BLaER1 (cell line): ENCODE measurements at regions not wholly inside any gene's neighbourhood (a gene's known extent, or its start where the extent isn't known, plus 50 kb on each side); places are given as distances from the start of the nearest gene placed in this dataset.
"Not testable (repeated sequence)": the region's sequence is repeated elsewhere in the genome, so short reads cannot be mapped to it uniquely, and the experiment has no call there.

ENCODE experiments used
- H3K27ac ChIP-seq: shearing (Covaris generic); formaldehyde crosslinking; 2 replicates; pipeline ENCODE4 v1.8.1; 2022
- H3K27me3 ChIP-seq: shearing (Covaris generic); formaldehyde crosslinking; 2 replicates; pipeline ENCODE4 v1.8.1; 2022
- H3K36me3 ChIP-seq: shearing (Covaris generic); formaldehyde crosslinking; 2 replicates; pipeline ENCODE4 v1.8.1; 2022
- H3K4me1 ChIP-seq: shearing (Covaris generic); formaldehyde crosslinking; 2 replicates; pipeline ENCODE4 v1.8.1; 2022
- H3K4me2 ChIP-seq: shearing (Covaris generic); formaldehyde crosslinking; 2 replicates; pipeline ENCODE4 v1.8.1; 2022
- H3K4me3 ChIP-seq: shearing (Covaris generic); formaldehyde crosslinking; 2 replicates; pipeline ENCODE4 v1.8.1; 2022
- H3K9ac ChIP-seq: shearing (Covaris generic); formaldehyde crosslinking; 2 replicates; pipeline ENCODE4 v1.8.1; 2022
- H3K9me3 ChIP-seq: shearing (Covaris generic); formaldehyde crosslinking; 2 replicates; pipeline ENCODE4 v1.8.1; 2022
- H4K20me1 ChIP-seq: shearing (Covaris generic); formaldehyde crosslinking; 2 replicates; pipeline ENCODE4 v1.8.1; 2022
- Cebpa-rat ChIP-seq: shearing (Covaris generic); IDR thresholded peaks from 2 replicates; pipeline ENCODE4 v1.8.1; 2022

DNA sequence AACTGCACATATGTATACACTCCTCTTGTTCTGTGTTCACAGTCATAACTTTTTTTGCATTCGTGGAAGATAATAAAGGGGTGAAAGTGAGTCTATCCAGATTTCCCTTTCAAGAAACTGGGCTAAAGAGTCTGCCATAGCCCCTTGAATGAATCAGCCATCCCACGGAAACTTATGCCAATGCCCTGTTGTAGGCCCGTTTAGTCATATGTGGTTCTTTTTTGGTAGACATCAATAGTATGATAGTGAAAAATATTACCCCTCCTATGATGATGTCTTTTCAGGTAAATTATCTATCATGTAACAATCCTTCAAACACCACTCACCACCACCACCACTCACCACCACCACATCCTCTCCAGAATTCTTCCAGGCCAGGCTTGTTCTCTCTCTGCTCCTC is 99.9 kb upstream of the MYLIP start:
- no peak overlapping the region for H3K9ac ChIP-seq
- H3K27ac ChIP-seq: no peak overlapping the region
- H3K36me3 ChIP-seq: no peaks in the 10 kb centered on the region; the same call in 1 of the 2 replicates
- TF ChIP-seq Cebpa-rat: no peak
- H4K20me1 ChIP-seq: no peaks in the 10 kb centered on the region
- no peaks in the 10 kb centered on the region for H3K27me3 ChIP-seq
- H3K9me3 ChIP-seq: peaks cover 24% of the 10 kb centered on the region
- H3K4me2 ChIP-seq: no peak overlapping the region
- no peak overlapping the region for H3K4me3 ChIP-seq
- H3K4me1 ChIP-seq: no peaks in the 10 kb centered on the region

- Histone ChIP-seq H3K4me1 (no peaks in the 10 kb centered on the region), H3K9ac (no peak overlapping the region), H4K20me1 (no peaks in the 10 kb centered on the region), H3K27me3 (no peaks in the 10 kb centered on the region), H3K4me2 (no peak overlapping the region), H3K4me3 (no peak overlapping the region), H3K9me3 (no peaks in the 10 kb centered on the region), H3K36me3 (no peaks in the 10 kb centered on the region), H3K27ac (no peak overlapping the region)
- TF ChIP-seq Cebpa-rat: no peak
Measured at GRCh38 chr6:16020259-16020658, 108.6 kb upstream of the MYLIP start.

DNA sequence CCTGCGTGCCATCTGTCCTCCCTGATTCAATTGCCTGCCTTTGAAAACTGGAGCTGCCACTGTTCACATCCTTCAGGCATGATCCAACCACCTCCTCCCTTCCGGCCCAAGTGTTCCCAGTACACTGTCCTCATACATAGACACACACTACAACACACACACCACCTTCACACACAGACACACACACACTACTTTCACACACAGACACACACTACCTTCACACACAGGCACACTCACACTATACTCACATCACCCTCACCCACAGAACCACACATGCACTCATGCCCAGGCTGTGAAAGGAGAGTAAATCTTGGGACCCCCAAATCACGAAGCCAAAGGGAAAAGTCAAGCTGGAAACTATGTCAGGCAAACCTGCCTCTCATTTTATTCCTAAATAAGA is 109.4 kb upstream of the MYLIP start:
- no peak overlapping the region for H3K9ac ChIP-seq
- no peak overlapping the region for H3K27ac ChIP-seq
- H3K4me1 ChIP-seq: no peaks in the 10 kb centered on the region
- no peaks in the 10 kb centered on the region for H4K20me1 ChIP-seq
- no peaks in the 10 kb centered on the region for H3K36me3 ChIP-seq
- TF ChIP-seq Cebpa-rat: no peak
- H3K4me3 ChIP-seq: no peak overlapping the region
- no peaks in the 10 kb centered on the region for H3K9me3 ChIP-seq
- H3K4me2 ChIP-seq: no peak overlapping the region
- no peaks in the 10 kb centered on the region for H3K27me3 ChIP-seq

- Histone ChIP-seq H3K4me3 (no peak overlapping the region), H3K27ac (no peak overlapping the region), H3K4me2 (no peak overlapping the region), H3K9ac (no peak overlapping the region), H3K4me1 (no peaks in the 10 kb centered on the region), H3K36me3 (no peaks in the 10 kb centered on the region), H3K9me3 (no peaks in the 10 kb centered on the region), H3K27me3 (no peaks in the 10 kb centered on the region), H4K20me1 (no peaks in the 10 kb centered on the region)
- no peak for TF ChIP-seq Cebpa-rat
Measured at GRCh38 chr6:16018626-16019025, 110.3 kb upstream of the MYLIP start.

- H3K4me1 ChIP-seq, H4K20me1 ChIP-seq, H3K27me3 ChIP-seq, H3K9me3 ChIP-seq, H3K4me3 ChIP-seq, H3K36me3 ChIP-seq, H3K9ac ChIP-seq, H3K4me2 ChIP-seq, H3K27ac ChIP-seq: not testable (repeated sequence)
Measured at GRCh38 chr6:16014325-16014724, 114.6 kb upstream of the MYLIP start.

DNA sequence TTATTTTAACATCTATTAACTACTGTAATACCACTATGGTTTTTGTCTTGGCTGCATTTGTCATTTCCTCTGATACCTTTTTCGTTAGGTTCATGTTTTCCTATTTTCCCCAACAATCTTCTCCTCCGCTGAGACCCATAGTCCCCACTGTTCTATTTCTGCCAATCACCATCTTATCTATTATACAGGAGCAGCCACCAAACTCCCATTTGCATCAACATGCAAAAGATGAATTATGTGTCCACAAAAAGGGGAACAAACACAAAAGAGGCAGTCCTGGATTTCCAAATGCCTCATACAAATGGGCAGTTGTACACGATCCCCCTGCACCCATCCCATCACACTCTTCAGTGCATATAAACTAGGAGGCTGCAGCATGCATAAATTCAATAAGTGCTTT is 121.7 kb upstream of the MYLIP start:
- no peak for TF ChIP-seq Cebpa-rat
- H3K4me2 ChIP-seq: no peak overlapping the region
- no peaks in the 10 kb centered on the region for H3K36me3 ChIP-seq
- H3K4me1 ChIP-seq: 0 out of 2 replicates have a peak, but pooled peaks cover 4% of the 10 kb centered on the region
- H4K20me1 ChIP-seq: no peaks in the 10 kb centered on the region
- no peak overlapping the region for H3K9ac ChIP-seq
- H3K9me3 ChIP-seq: no peaks in the 10 kb centered on the region
- no peak overlapping the region for H3K27ac ChIP-seq
- no peak overlapping the region for H3K4me3 ChIP-seq
- H3K27me3 ChIP-seq: no peaks in the 10 kb centered on the region

DNA sequence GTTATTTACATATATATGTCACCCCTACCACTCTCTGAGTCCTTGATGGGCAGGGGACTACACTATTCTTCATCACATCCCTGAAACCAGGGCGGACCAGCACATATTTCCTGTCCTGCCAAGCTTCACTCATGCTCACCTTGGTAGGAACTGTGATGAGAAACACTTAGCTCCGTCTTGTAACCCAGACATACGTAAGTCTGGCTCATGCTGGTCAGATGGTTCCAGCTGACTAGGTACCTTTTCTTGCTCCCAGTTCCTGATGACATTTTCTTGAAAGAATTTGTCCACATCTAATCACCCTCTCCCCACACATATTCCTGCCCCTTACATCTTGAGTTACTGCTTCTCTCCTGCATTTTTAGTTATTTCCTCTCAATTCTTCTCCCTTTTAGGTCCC is 122.2 kb upstream of the MYLIP start:
- no peaks in the 10 kb centered on the region for H3K9me3 ChIP-seq
- TF ChIP-seq Cebpa-rat: no peak
- 0 out of 2 replicates have a peak, but pooled peaks cover 4% of the 10 kb centered on the region for H3K4me1 ChIP-seq
- no peaks in the 10 kb centered on the region for H3K27me3 ChIP-seq
- H3K27ac ChIP-seq: no peak overlapping the region
- H3K4me2 ChIP-seq: no peak overlapping the region
- H4K20me1 ChIP-seq: no peaks in the 10 kb centered on the region
- H3K36me3 ChIP-seq: no peaks in the 10 kb centered on the region
- no peak overlapping the region for H3K4me3 ChIP-seq
- no peak overlapping the region for H3K9ac ChIP-seq

DNA sequence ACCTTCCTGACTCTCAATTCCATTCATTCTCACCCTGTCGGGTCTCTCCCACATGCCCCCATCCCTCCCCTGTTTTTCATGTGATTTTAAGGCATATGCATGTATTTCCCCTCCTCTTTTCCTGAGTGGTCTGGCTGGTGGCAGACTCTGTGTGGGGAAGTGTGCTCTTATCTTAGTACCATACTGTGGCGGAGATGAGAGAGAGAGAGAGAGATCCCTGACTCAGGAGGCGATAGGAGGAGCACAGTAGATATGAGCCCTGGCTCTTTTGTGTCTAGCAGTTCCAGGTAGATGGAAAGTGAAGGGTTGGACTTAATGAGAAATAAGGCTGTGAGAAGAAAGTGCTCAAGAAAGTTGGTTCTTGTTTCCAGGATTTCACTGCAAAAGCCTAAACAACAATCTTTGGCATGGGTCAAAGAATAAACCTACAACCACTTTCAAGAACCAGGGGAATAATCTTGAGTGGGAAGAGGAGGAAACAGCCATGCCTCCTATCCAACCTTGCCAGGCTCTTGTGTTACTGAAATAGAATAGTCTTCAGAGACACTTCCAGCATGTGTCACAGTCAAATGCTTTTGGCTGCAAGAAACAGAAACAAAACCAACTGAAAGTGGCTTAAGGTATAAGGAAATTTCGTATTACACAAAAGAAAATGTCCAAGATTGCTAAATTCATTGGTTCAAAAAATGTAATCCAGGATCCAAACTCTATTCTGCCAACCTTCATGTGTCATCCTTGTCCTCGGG is 123.8 kb upstream of the MYLIP start:
- 0 out of 2 replicates have a peak, but pooled peaks cover 4% of the 10 kb centered on the region for H3K4me1 ChIP-seq
- H3K9ac ChIP-seq: no peak overlapping the region
- no peak overlapping the region for H3K27ac ChIP-seq
- H3K27me3 ChIP-seq: no peaks in the 10 kb centered on the region
- no peaks in the 10 kb centered on the region for H4K20me1 ChIP-seq
- H3K9me3 ChIP-seq: no peaks in the 10 kb centered on the region
- no peak overlapping the region for H3K4me2 ChIP-seq
- H3K36me3 ChIP-seq: no peaks in the 10 kb centered on the region
- H3K4me3 ChIP-seq: no peak overlapping the region
- no peak for TF ChIP-seq Cebpa-rat

DNA sequence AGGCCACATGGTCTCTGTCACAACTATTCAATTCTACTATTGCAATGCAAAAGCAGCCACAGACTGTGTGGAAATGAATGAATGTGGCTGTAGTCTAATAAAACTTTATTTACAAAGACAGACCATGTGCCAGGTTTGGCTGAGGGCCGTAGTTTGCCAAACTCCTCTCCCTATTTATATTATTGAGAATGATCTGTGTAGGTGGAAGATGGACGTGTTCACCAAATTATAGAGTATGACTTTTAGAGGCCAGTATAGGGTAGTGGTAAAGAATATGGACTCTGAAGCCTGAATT is 125.7 kb upstream of the MYLIP start:
- H4K20me1 ChIP-seq: no peaks in the 10 kb centered on the region
- H3K4me1 ChIP-seq: 0 out of 2 replicates have a peak, but pooled peaks cover 4% of the 10 kb centered on the region
- no peak overlapping the region for H3K4me2 ChIP-seq
- no peak overlapping the region for H3K4me3 ChIP-seq
- no peaks in the 10 kb centered on the region for H3K36me3 ChIP-seq
- no peak overlapping the region for H3K9ac ChIP-seq
- TF ChIP-seq Cebpa-rat: no peak
- H3K27me3 ChIP-seq: no peaks in the 10 kb centered on the region
- no peak overlapping the region for H3K27ac ChIP-seq
- H3K9me3 ChIP-seq: no peaks in the 10 kb centered on the region

DNA sequence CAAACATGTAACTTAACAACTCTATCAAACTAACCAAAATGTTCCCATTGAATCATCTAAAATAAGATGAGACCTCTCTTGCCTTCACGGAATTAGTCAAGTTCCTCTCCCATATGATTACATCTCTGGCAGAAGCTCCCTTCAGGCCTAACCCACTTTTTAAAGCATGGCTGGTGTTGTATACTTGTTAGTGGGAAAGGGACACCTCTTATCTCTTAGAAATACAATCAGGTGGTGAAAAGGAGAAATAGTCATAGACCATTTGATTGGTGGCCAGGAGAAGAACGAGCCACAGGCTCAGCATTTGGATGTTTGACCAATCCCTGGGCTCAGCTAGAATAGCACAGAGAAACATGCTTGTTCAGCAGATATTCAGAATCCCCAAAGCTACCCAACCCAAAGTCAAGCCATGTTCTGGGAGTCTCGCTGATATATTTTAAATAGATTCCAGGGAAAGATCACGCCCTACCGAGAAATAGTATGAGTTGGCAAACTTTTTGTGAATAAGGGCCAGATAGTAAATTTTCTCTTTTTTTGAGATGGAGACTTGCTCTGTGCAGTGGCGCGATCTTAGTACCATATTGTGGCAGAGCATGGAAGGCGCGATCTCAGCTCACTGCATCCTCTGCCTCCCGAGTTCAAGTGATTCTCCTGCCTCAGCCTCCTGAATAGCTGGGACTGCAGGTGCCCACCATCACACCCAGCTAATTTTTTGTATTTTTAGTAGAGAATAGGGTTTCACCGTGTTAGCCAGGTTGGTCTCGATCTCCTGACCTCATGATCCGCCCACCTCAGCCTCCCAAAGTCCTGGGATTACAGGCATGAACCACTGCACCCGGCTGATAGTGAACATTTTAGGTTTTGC is 126.3 kb upstream of the MYLIP start:
- H3K4me2 ChIP-seq: no peak overlapping the region

More for the DNA sequence above, 126.3 kb upstream of the MYLIP start:
- Histone ChIP-seq H3K27ac (no peak overlapping the region), H3K4me3 (no peak overlapping the region), H3K27me3 (no peaks in the 10 kb centered on the region), H3K9me3 (no peaks in the 10 kb centered on the region), H4K20me1 (no peaks in the 10 kb centered on the region), H3K36me3 (no peaks in the 10 kb centered on the region), H3K4me1 (0 out of 2 replicates have a peak, but pooled peaks cover 4% of the 10 kb centered on the region), H3K9ac (no peak overlapping the region)
- no peak for TF ChIP-seq Cebpa-rat
